HCT116 (cell line): ENCODE measurements at regions not wholly inside any gene's neighbourhood (a gene's known extent, or its start where the extent isn't known, plus 50 kb on each side); places are given as distances from the start of the nearest gene placed in this dataset.

ENCODE experiments used
- EGR1 ChIP-seq: IDR thresholded peaks from 2 replicates; pipeline ENCODE4 v1.6.1; 2012; ENCODE audit warnings: low read depth
- EZH2phosphoT487 ChIP-seq: fragments of 200-600 bp; IDR thresholded peaks from 2 replicates; pipeline ENCODE4 v1.6.1; 2018; ENCODE audit warnings: antibody characterized with exemption, borderline replicate concordance
- POLR2A ChIP-seq: IDR thresholded peaks from 2 replicates; pipeline ENCODE4 v1.7.0; 2011; ENCODE audit warnings: borderline replicate concordance; ENCODE audit not compliant: insufficient read depth, insufficient read length; ENCODE audit errors: extremely low read depth
- RAD21 ChIP-seq: IDR thresholded peaks from 2 replicates; pipeline ENCODE4 v1.6.1; 2012; ENCODE audit warnings: low read depth, mild to moderate bottlenecking
- SIN3A ChIP-seq: IDR thresholded peaks from 2 replicates; pipeline ENCODE4 v1.6.1; 2012; ENCODE audit warnings: low read depth
- SP1 ChIP-seq: IDR thresholded peaks from 2 replicates; pipeline ENCODE4 v1.6.1; 2012; ENCODE audit warnings: low read depth
- TCF7L2 ChIP-seq: IDR thresholded peaks from 2 replicates; pipeline ENCODE4 v1.7.0; 2011; ENCODE audit warnings: borderline replicate concordance, inconsistent platforms; ENCODE audit not compliant: insufficient read depth, insufficient read length; ENCODE audit errors: extremely low read depth
- ZNF274 ChIP-seq: fragments of 200-500 bp; sonication (Bioruptor generic); IDR thresholded peaks from 2 replicates; pipeline ENCODE4 v1.6.1; 2014; ENCODE audit warnings: mild to moderate bottlenecking, low read depth, low read length, inconsistent platforms
- TF ChIP-seq, protein P1 (sequence below), 3 experiments: fragments of 200-600 bp in 1 of 3; sonication (generic) in 1 of 3; IDR thresholded peaks in 2 of 3; conservative IDR thresholded peaks in 1 of 3; 2 replicates each; pipeline ENCODE4 v1.5.1; 2012 to 2017; ENCODE audit warnings: low read depth in 2 of 3, low read length in 2 of 3, antibody characterized with exemption in 1 of 3, borderline replicate concordance in 1 of 3, control low read depth in 1 of 3, mild to moderate bottlenecking in 1 of 3, mixed read lengths in 1 of 3, mixed run types in 1 of 3, moderate library complexity in 1 of 3; ENCODE audit not compliant: insufficient read depth in 1 of 3
- TF ChIP-seq, protein P2 (sequence below): IDR thresholded peaks from 2 replicates; pipeline ENCODE4 v1.6.1; 2012
- TF ChIP-seq, protein P3 (sequence below): IDR thresholded peaks from 2 replicates; pipeline ENCODE4 v1.6.1; 2011; ENCODE audit warnings: mild to moderate bottlenecking, low read length, moderate library complexity; ENCODE audit not compliant: insufficient replicate concordance; ENCODE audit errors: extremely low read depth

DNA sequence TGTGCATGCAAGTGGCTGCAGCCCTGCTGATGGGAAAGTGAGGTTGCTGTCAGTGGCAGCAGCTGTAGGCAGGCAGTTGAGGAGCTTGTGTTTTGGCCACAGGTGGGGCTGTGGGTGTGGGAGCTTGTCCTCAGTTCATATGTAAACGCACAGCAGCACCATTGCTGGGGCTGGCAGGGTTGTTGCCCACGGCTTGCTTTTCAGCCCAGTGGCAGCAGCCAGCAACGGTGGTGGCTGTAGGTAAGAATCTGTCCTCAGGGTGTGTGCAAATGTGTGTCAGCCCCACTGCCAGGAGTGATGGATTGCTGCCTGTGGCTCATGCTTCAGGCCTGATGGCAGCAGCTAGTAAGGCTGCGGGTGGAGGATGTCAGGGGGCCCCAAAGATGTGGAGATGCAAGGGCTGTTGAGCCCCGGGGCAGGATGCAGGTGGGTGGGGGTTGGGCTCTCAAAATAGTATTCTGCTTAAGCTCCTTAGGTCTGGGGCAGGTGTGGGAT is 141.3 kb upstream of the THUMPD2 start:
- TF ChIP-seq ZNF274 = no peak
- no peak for TF ChIP-seq SIN3A
- no peak for TF ChIP-seq SP1
- TF ChIP-seq, protein P1, sequence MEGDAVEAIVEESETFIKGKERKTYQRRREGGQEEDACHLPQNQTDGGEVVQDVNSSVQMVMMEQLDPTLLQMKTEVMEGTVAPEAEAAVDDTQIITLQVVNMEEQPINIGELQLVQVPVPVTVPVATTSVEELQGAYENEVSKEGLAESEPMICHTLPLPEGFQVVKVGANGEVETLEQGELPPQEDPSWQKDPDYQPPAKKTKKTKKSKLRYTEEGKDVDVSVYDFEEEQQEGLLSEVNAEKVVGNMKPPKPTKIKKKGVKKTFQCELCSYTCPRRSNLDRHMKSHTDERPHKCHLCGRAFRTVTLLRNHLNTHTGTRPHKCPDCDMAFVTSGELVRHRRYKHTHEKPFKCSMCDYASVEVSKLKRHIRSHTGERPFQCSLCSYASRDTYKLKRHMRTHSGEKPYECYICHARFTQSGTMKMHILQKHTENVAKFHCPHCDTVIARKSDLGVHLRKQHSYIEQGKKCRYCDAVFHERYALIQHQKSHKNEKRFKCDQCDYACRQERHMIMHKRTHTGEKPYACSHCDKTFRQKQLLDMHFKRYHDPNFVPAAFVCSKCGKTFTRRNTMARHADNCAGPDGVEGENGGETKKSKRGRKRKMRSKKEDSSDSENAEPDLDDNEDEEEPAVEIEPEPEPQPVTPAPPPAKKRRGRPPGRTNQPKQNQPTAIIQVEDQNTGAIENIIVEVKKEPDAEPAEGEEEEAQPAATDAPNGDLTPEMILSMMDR (IDR thresholded peaks at IDR 0.05 in 2 of 3, conservative IDR thresholded peaks at IDR 0.05 in 1 of 3; ENCODE audit: borderline replicate concordance in 1 of 3, insufficient read depth in 1 of 3, low read depth in 2 of 3, low read length in 2 of 3) = no peak
- TF ChIP-seq EZH2phosphoT487 = no peak
- no peak for TF ChIP-seq TCF7L2
- no peak for TF ChIP-seq POLR2A
- TF ChIP-seq, protein P2, sequence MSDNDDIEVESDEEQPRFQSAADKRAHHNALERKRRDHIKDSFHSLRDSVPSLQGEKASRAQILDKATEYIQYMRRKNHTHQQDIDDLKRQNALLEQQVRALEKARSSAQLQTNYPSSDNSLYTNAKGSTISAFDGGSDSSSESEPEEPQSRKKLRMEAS = no peak
- TF ChIP-seq, protein P3, sequence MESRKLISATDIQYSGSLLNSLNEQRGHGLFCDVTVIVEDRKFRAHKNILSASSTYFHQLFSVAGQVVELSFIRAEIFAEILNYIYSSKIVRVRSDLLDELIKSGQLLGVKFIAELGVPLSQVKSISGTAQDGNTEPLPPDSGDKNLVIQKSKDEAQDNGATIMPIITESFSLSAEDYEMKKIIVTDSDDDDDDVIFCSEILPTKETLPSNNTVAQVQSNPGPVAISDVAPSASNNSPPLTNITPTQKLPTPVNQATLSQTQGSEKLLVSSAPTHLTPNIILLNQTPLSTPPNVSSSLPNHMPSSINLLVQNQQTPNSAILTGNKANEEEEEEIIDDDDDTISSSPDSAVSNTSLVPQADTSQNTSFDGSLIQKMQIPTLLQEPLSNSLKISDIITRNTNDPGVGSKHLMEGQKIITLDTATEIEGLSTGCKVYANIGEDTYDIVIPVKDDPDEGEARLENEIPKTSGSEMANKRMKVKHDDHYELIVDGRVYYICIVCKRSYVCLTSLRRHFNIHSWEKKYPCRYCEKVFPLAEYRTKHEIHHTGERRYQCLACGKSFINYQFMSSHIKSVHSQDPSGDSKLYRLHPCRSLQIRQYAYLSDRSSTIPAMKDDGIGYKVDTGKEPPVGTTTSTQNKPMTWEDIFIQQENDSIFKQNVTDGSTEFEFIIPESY = no peak
- no peak for TF ChIP-seq EGR1
- no peak for TF ChIP-seq RAD21
